Fibroblast of upper back skin (primary cell): ENCODE measurements at regions not wholly inside any gene's neighbourhood (a gene's known extent, or its start where the extent isn't known, plus 50 kb on each side); places are given as distances from the start of the nearest gene placed in this dataset.
"Not testable (repeated sequence)": the region's sequence is repeated elsewhere in the genome, so short reads cannot be mapped to it uniquely, and the experiment has no call there.

Source experiments
- DNase-seq: peaks from one replicate; pipeline ENCODE4 v3.0.0-alpha.2; 2013

GRCh38 chr10:61078542-61079275 is 134.7 kb upstream of the RHOBTB1 start:
- peak; percentile 14 for DNase-seq

GRCh38 chr10:61076572-61077114 is 132.7 kb upstream of the RHOBTB1 start:
- DNase-seq, result no peak

- DNase-seq, result no peak
Measured at GRCh38 chr10:61073391-61073790, 129.4 kb upstream of the RHOBTB1 start.

- DNase-seq, result no peak
Measured at GRCh38 chr10:61071580-61071979, 127.6 kb upstream of the RHOBTB1 start.

- DNase-seq, result no peak
Measured at GRCh38 chr10:61068471-61068870, 124.5 kb upstream of the RHOBTB1 start.

- DNase-seq, result no peak
Measured at GRCh38 chr10:61067671-61068336, 123.8 kb upstream of the RHOBTB1 start.

- no peak for DNase-seq
Measured at GRCh38 chr10:61066661-61067344, 122.8 kb upstream of the RHOBTB1 start.

GRCh38 chr10:61065051-61065450 is 121.1 kb upstream of the RHOBTB1 start:
- DNase-seq, result no peak

GRCh38 chr10:61064356-61064755 is 120.4 kb upstream of the RHOBTB1 start:
- DNase-seq, result no peak

GRCh38 chr10:61063901-61064300 is 119.9 kb upstream of the RHOBTB1 start:
- DNase-seq, result no peak

- peak; percentile 31 for DNase-seq
Measured at GRCh38 chr10:61063034-61063433, 119.0 kb upstream of the RHOBTB1 start.

GRCh38 chr10:61061923-61062504 is 118.0 kb upstream of the RHOBTB1 start:
- no peak for DNase-seq

- no peak for DNase-seq
Measured at GRCh38 chr10:61059636-61060035, 115.7 kb upstream of the RHOBTB1 start.

GRCh38 chr10:61052469-61053205 is 108.7 kb upstream of the RHOBTB1 start:
- DNase-seq, result no peak

GRCh38 chr10:61051344-61051743 is 107.4 kb upstream of the RHOBTB1 start:
- no peak for DNase-seq

- DNase-seq, result no peak
Measured at GRCh38 chr10:61050120-61050745, 106.2 kb upstream of the RHOBTB1 start.

- no peak for DNase-seq
Measured at GRCh38 chr10:61049386-61049785, 105.4 kb upstream of the RHOBTB1 start.

- no peak for DNase-seq
Measured at GRCh38 chr10:61047788-61048560, 104.0 kb upstream of the RHOBTB1 start.

GRCh38 chr10:61047081-61047480 is 103.1 kb upstream of the RHOBTB1 start:
- DNase-seq, result peak; percentile 31

GRCh38 chr10:61045480-61045879 is 101.5 kb upstream of the RHOBTB1 start:
- DNase-seq, result not testable (repeated sequence)

- no peak for DNase-seq
Measured at GRCh38 chr10:61042533-61042932, 98.5 kb upstream of the RHOBTB1 start.
